ENCODE measurements at regions not wholly inside any gene's neighbourhood (a gene's known extent, or its start where the extent isn't known, plus 50 kb on each side); places are given as distances from the start of the nearest gene placed in this dataset.
"Not testable (repeated sequence)": the region's sequence is repeated elsewhere in the genome, so short reads cannot be mapped to it uniquely, and the experiment has no call there.

GRCh38 chr3:94373456-94373855 is 310.6 kb downstream of the NSUN3 start:
- ChIA-PET CTCF (no interaction called here), POLR2A (no interaction called here)
- Histone ChIP-seq H3K36me3 (ENCODE audit: control insufficient read depth, insufficient read depth, low read length) (no peaks in the 10 kb centered on the region), H3K27me3 (ENCODE audit: control insufficient read depth, insufficient read depth, low read length) (no peaks in the 10 kb centered on the region), H3K4me3 (ENCODE audit: low read depth, low read length) (no peak overlapping the region)
- TF ChIP-seq CTCF (IDR thresholded peaks at IDR 0.05; ENCODE audit: insufficient read depth, low read depth, low read length) = no peak
- no peak for DNase-seq (ENCODE audit: low read depth)

- ChIA-PET POLR2A (no interaction called here), CTCF (no interaction called here)
- no peaks in the 10 kb centered on the region for H3K27me3 ChIP-seq (ENCODE audit: control insufficient read depth, insufficient read depth, low read length)
- H3K36me3 ChIP-seq (ENCODE audit: control insufficient read depth, insufficient read depth, low read length) = no peaks in the 10 kb centered on the region
- no peak for DNase-seq (ENCODE audit: low read depth)
- no peak overlapping the region for H3K4me3 ChIP-seq (ENCODE audit: low read depth, low read length)
- no peak for TF ChIP-seq CTCF (IDR thresholded peaks at IDR 0.05; ENCODE audit: insufficient read depth, low read depth, low read length)
Observed at GRCh38 chr3:94374439-94375161, 311.7 kb downstream of the NSUN3 start.

- POLR2A ChIA-PET; DNase-seq (ENCODE audit: low read depth); H3K36me3 ChIP-seq (ENCODE audit: control insufficient read depth, insufficient read depth, low read length); H3K4me3 ChIP-seq (ENCODE audit: low read depth, low read length); CTCF ChIA-PET; H3K27me3 ChIP-seq (ENCODE audit: control insufficient read depth, insufficient read depth, low read length): not testable (repeated sequence)
Observed at GRCh38 chr3:94377123-94377696, 314.3 kb downstream of the NSUN3 start.

- DNase-seq (ENCODE audit: low read depth); H3K4me3 ChIP-seq (ENCODE audit: low read depth, low read length); POLR2A ChIA-PET; CTCF ChIA-PET; H3K36me3 ChIP-seq (ENCODE audit: control insufficient read depth, insufficient read depth, low read length); H3K27me3 ChIP-seq (ENCODE audit: control insufficient read depth, insufficient read depth, low read length): not testable (repeated sequence)
Observed at GRCh38 chr3:94377863-94378262, 315.0 kb downstream of the NSUN3 start.

GRCh38 chr3:94378322-94378721 is 315.5 kb downstream of the NSUN3 start:
- H3K4me3 ChIP-seq (ENCODE audit: low read depth, low read length) = no peak overlapping the region
- H3K27me3 ChIP-seq (ENCODE audit: control insufficient read depth, insufficient read depth, low read length) = no peaks in the 10 kb centered on the region
- no peaks in the 10 kb centered on the region for H3K36me3 ChIP-seq (ENCODE audit: control insufficient read depth, insufficient read depth, low read length)
- ChIA-PET POLR2A (no interaction called here), CTCF (no interaction called here)
- DNase-seq (ENCODE audit: low read depth) = no peak
- TF ChIP-seq CTCF (IDR thresholded peaks at IDR 0.05; ENCODE audit: insufficient read depth, low read depth, low read length) = no peak

GRCh38 chr3:94379264-94379663 is 316.4 kb downstream of the NSUN3 start:
- POLR2A ChIA-PET = no interaction called here

More at GRCh38 chr3:94379264-94379663, 316.4 kb downstream of the NSUN3 start:
- CTCF ChIA-PET = interaction anchor here (0.7 kb wide), 1 partner anchor 65 kb away, joined by 3 read pairs; no protein-coding TSS in a partner anchor
- H3K27me3 ChIP-seq (ENCODE audit: control insufficient read depth, insufficient read depth, low read length) = no peaks in the 10 kb centered on the region
- no peak overlapping the region for H3K4me3 ChIP-seq (ENCODE audit: low read depth, low read length)
- no peaks in the 10 kb centered on the region for H3K36me3 ChIP-seq (ENCODE audit: control insufficient read depth, insufficient read depth, low read length)
- TF ChIP-seq CTCF (IDR thresholded peaks at IDR 0.05; ENCODE audit: insufficient read depth, low read depth, low read length) = no peak
- no peak for DNase-seq (ENCODE audit: low read depth)

Data from BJ (cell line).